GM12878 (cell line): ENCODE measurements at regions not wholly inside any gene's neighbourhood (a gene's known extent, or its start where the extent isn't known, plus 50 kb on each side); places are given as distances from the start of the nearest gene placed in this dataset.

ENCODE experiments used
- ATAC-seq: fragments of 200-7000 bp; cut with Tn5 transposase; 3 replicates; pipeline ENCODE4 v1.9.1; 2020; ENCODE audit warnings: mild to moderate bottlenecking, moderate library complexity
- BruUV-seq: library from RNA; stranded (reverse); fragments of 400-500 nt; replicated peaks from 2 replicates; lab custom pipeline; 2021; lab: Mats Ljungman, UMichigan
- CTCF ChIA-PET: fragments of 300-600 bp; sonication (Branson Sonifier 250); formaldehyde crosslinking; extraction: SDS; loops from one replicate; lab custom pipeline; 2021; ENCODE audit warnings: inconsistent platforms; lab: Yijun Ruan, JAX
- POLR2A ChIA-PET: fragments of 350-600 bp; formaldehyde crosslinking; extraction: SDS; loops from one replicate; lab custom pipeline; 2021; ENCODE audit warnings: inconsistent platforms; lab: Charles Lee
- RAD21 ChIA-PET: fragments of 300-600 bp; sonication (Branson Sonifier 250); formaldehyde crosslinking; loops from one replicate; lab custom pipeline; 2023; ENCODE audit warnings: antibody characterized with exemption; ENCODE audit not compliant: unreplicated experiment; lab: Charles Lee
- SMC1A ChIA-PET: fragments of 300-600 bp; sonication (Branson Sonifier 250); formaldehyde crosslinking; loops from one replicate; lab custom pipeline; 2023; ENCODE audit not compliant: unreplicated experiment, uncharacterized antibody; lab: Charles Lee
- DNase-seq: peaks from one replicate; pipeline ENCODE4 v3.0.0-alpha.2; 2011; ENCODE audit warnings: low read depth, low spot score
- FAIRE-seq: peaks from 3 replicates; lab custom pipeline; 2011; peaks lifted over from hg19 to GRCh38; lab: Jason Lieb, UNC
- H2AFZ ChIP-seq: 2 replicates; pipeline ENCODE4 v1.6.0; 2011; ENCODE audit warnings: low read depth, low read length, control low read depth; ENCODE audit not compliant: control insufficient read depth
- H3K27ac ChIP-seq: 2 replicates; pipeline ENCODE4 v1.5.1; 2011; ENCODE audit warnings: control low read depth; ENCODE audit not compliant: control insufficient read depth, insufficient read depth
- H3K27me3 ChIP-seq, 2 experiments: replicated peaks in 1 of 2; 2 replicates each; pipeline versions ENCODE4 v1.6.0 to v1.6.1; 2011; ENCODE audit warnings: low read length in 1 of 2; ENCODE audit not compliant: control insufficient read depth in 2 of 2, insufficient read depth in 2 of 2
- H3K36me3 ChIP-seq, 2 experiments: 2 replicates each; pipeline ENCODE4 v1.5.1; 2011; ENCODE audit warnings: low read length in 1 of 2; ENCODE audit not compliant: control insufficient read depth in 2 of 2, insufficient read depth in 2 of 2
- H3K4me1 ChIP-seq: 2 replicates; pipeline ENCODE4 v1.6.1; 2011; ENCODE audit warnings: mild to moderate bottlenecking, low read length, moderate library complexity, mixed read lengths; ENCODE audit not compliant: control insufficient read depth, insufficient read depth
- H3K4me2 ChIP-seq: 2 replicates; pipeline ENCODE4 v1.6.0; 2011; ENCODE audit warnings: control low read depth; ENCODE audit not compliant: control insufficient read depth, insufficient read depth
- H3K4me3 ChIP-seq: fragments of 200-600 bp; sonication (generic); 2 replicates; pipeline ENCODE4 v1.5.1; 2016
- H3K79me2 ChIP-seq: 2 replicates; pipeline ENCODE4 v1.6.0; 2011; ENCODE audit warnings: low read length; ENCODE audit not compliant: control insufficient read depth, insufficient read depth
- H3K9ac ChIP-seq: 2 replicates; pipeline ENCODE4 v1.8.0; 2011; ENCODE audit warnings: low read length, control low read depth, mixed read lengths; ENCODE audit not compliant: control insufficient read depth, insufficient read depth
- H3K9me3 ChIP-seq: replicated peaks from 3 replicates; pipeline ENCODE4 v1.5.1; 2011; ENCODE audit warnings: mild to moderate bottlenecking, low read length; ENCODE audit not compliant: control insufficient read depth, insufficient read depth
- H4K20me1 ChIP-seq: 2 replicates; pipeline ENCODE4 v1.6.0; 2011; ENCODE audit not compliant: control insufficient read depth, insufficient read depth
- CBX3 ChIP-seq: fragments of 200-600 bp; sonication (generic); IDR thresholded peaks from 2 replicates; pipeline ENCODE4 v1.6.1; 2016; ENCODE audit warnings: low read depth, borderline replicate concordance
- CBX5 ChIP-seq: sonication (generic); IDR thresholded peaks from 2 replicates; pipeline ENCODE4 v1.6.1; 2016; ENCODE audit warnings: low read depth, moderate library complexity, mild to moderate bottlenecking, inconsistent platforms
- CHD1 ChIP-seq: IDR thresholded peaks from 2 replicates; pipeline ENCODE4 v1.6.1; 2012; ENCODE audit warnings: low read depth, low read length, improper control_type of control experiment
- CHD2 ChIP-seq: IDR thresholded peaks from 2 replicates; pipeline ENCODE4 v1.6.1; 2011; ENCODE audit warnings: low read depth, low read length, improper control_type of control experiment, borderline replicate concordance
- CUX1 ChIP-seq: IDR thresholded peaks from 2 replicates; pipeline ENCODE4 v1.6.1; 2012; ENCODE audit warnings: improper control_type of control experiment, low read depth, low read length; ENCODE audit not compliant: insufficient replicate concordance
- JUND ChIP-seq: IDR thresholded peaks from 2 replicates; pipeline ENCODE4 v1.6.1; 2012; ENCODE audit warnings: low read depth, mild to moderate bottlenecking, low read length, improper control_type of control experiment, moderate library complexity
- KAT2A ChIP-seq: conservative IDR thresholded peaks from 2 replicates; pipeline ENCODE4 v1.6.1; 2011; ENCODE audit warnings: low read depth, low read length; ENCODE audit not compliant: control insufficient read depth
- KLF5 ChIP-seq: fragments of 450-650 bp; IDR thresholded peaks from 2 replicates; pipeline ENCODE4 v1.6.1; 2014; ENCODE audit warnings: mild to moderate bottlenecking; ENCODE audit not compliant: partially characterized antibody
- LARP7 ChIP-seq: fragments of 450-650 bp; IDR thresholded peaks from 2 replicates; pipeline ENCODE4 v1.6.1; 2017; ENCODE audit warnings: mild to moderate bottlenecking
- MTA3 ChIP-seq: IDR thresholded peaks from 2 replicates; pipeline ENCODE4 v1.6.1; 2012; ENCODE audit warnings: low read length, inconsistent platforms, borderline replicate concordance
- NBN ChIP-seq: fragments of 450-650 bp; IDR thresholded peaks from 2 replicates; pipeline ENCODE4 v1.6.1; 2016
- NFIC ChIP-seq: IDR thresholded peaks from 2 replicates; pipeline ENCODE4 v1.6.1; 2012; ENCODE audit warnings: low read depth, mild to moderate bottlenecking, inconsistent platforms, low read length, moderate library complexity
- NR2F1 ChIP-seq: fragments of 450-650 bp; conservative IDR thresholded peaks from 2 replicates; pipeline ENCODE4 v1.6.1; 2017; ENCODE audit warnings: mild to moderate bottlenecking
- REST ChIP-seq: IDR thresholded peaks from 2 replicates; pipeline ENCODE4 v1.6.1; 2012; ENCODE audit warnings: mild to moderate bottlenecking, low read depth, low read length
- USF1 ChIP-seq: IDR thresholded peaks from 2 replicates; pipeline ENCODE4 v1.6.1; 2011; ENCODE audit warnings: borderline replicate concordance, low read depth, mild to moderate bottlenecking, moderate library complexity, mixed read lengths, low read length; ENCODE audit not compliant: insufficient read depth; ENCODE audit errors: extremely low read length
- ZBED1 ChIP-seq: IDR thresholded peaks from 2 replicates; pipeline ENCODE4 v1.6.1; 2016; ENCODE audit warnings: borderline replicate concordance
- ZZZ3 ChIP-seq: IDR thresholded peaks from 2 replicates; pipeline ENCODE4 v1.6.1; 2011; ENCODE audit warnings: low read depth; ENCODE audit not compliant: control insufficient read depth, insufficient read length
- whole genome bisulfite sequencing: methylation state at CpG from one replicate; pipeline ENCODE4 v1.1.6; 2016; ENCODE audit warnings: low lambda C conversion rate; ENCODE audit not compliant: insufficient replicate concordance, insufficient coverage; ENCODE audit errors: missing lambda C conversion rate; 5-methylcytosine and 5-hydroxymethylcytosine counted together
- in situ Hi-C: fragments of 300-500 bp; cut with MboI; formaldehyde crosslinking; loops from 9 replicates; pipeline ENCODE4 v1.14.3; 2018; ENCODE audit warnings: mixed read lengths
- intact Hi-C: fragments of 100-400 bp; cut with micrococcal nuclease; formaldehyde crosslinking; loops from one replicate; pipeline ENCODE4 v1.14.2; 2022; ENCODE audit not compliant: unreplicated experiment

GRCh38 chr4:132770776-132771175 lies 378.3 kb upstream of the PCDH10 start:
- ChIA-PET RAD21 (no interaction called here), POLR2A (no interaction called here), CTCF (no interaction called here), SMC1A (interaction anchor here (0.6 kb wide), 1 partner anchor 1426 kb away, joined by 3 read pairs; no protein-coding TSS in a partner anchor)
- Histone ChIP-seq H3K27me3 (no peaks in the 10 kb centered on the region; a peak in 1 of 4 replicates), H3K4me2 (no peak overlapping the region), H3K9me3 (no peaks in the 10 kb centered on the region), H3K27ac (no peak overlapping the region), H3K4me3 (no peak overlapping the region), H3K9ac (no peak overlapping the region), H4K20me1 (no peaks in the 10 kb centered on the region), H3K36me3 (no peaks in the 10 kb centered on the region), H3K79me2 (no peaks in the 10 kb centered on the region), H2AFZ (no peak overlapping the region), H3K4me1 (no peaks in the 10 kb centered on the region)
- no peak for FAIRE-seq
- intact Hi-C loops = no loop called here
- 11% methylated on average over 2 of the region's 2 CpGs for WGBS
- DNase-seq = no peak
- ATAC-seq = no peak
- no TSS peak for BruUV-seq
- in situ Hi-C loops = no loop called here
- no peak for TF ChIP-seq CBX3
- TF ChIP-seq ZBED1 = no peak
- TF ChIP-seq NR2F1 = no peak
- no peak for TF ChIP-seq MTA3
- TF ChIP-seq CHD1 = no peak
- TF ChIP-seq KAT2A = no peak
- TF ChIP-seq NFIC = no peak
- TF ChIP-seq CHD2 = no peak
- no peak for TF ChIP-seq ZZZ3
- no peak for TF ChIP-seq NBN
- TF ChIP-seq CUX1 = no peak
- no peak for TF ChIP-seq CBX5
- TF ChIP-seq KLF5 = no peak
- no peak for TF ChIP-seq REST
- no peak for TF ChIP-seq LARP7
- no peak for TF ChIP-seq JUND
- TF ChIP-seq USF1 = no peak
